ENCODE measurements at regions not wholly inside any gene's neighbourhood (a gene's known extent, or its start where the extent isn't known, plus 50 kb on each side); places are given as distances from the start of the nearest gene placed in this dataset.

DNA sequence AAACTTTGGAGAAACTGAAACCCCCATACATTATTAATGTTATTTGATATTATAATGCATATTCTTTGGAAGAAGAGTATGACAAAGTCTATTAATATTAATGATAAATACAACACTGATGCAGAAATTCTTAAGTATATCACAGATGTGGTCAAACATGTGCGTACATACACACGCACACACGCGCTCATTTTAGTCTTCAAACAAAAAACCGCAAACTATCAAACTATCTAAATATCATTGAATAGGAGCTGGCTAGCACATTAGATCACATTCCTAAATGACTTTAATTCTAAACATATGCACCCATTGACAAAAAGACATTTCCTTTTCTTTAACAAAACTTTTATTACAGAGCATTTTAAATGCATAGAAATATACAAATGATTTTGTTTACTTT, 872.7 kb downstream of the SLC16A7 start:
- H3K27ac ChIP-seq = no peak overlapping the region
- no peaks in the 10 kb centered on the region for H3K36me3 ChIP-seq
- TF ChIP-seq, protein P1, sequence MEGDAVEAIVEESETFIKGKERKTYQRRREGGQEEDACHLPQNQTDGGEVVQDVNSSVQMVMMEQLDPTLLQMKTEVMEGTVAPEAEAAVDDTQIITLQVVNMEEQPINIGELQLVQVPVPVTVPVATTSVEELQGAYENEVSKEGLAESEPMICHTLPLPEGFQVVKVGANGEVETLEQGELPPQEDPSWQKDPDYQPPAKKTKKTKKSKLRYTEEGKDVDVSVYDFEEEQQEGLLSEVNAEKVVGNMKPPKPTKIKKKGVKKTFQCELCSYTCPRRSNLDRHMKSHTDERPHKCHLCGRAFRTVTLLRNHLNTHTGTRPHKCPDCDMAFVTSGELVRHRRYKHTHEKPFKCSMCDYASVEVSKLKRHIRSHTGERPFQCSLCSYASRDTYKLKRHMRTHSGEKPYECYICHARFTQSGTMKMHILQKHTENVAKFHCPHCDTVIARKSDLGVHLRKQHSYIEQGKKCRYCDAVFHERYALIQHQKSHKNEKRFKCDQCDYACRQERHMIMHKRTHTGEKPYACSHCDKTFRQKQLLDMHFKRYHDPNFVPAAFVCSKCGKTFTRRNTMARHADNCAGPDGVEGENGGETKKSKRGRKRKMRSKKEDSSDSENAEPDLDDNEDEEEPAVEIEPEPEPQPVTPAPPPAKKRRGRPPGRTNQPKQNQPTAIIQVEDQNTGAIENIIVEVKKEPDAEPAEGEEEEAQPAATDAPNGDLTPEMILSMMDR (IDR thresholded peaks at IDR 0.05; ENCODE audit: low read depth, low read length) = no peak
- H3K4me3 ChIP-seq = no peak overlapping the region
- no peaks in the 10 kb centered on the region for H3K27me3 ChIP-seq
- no peak for DNase-seq (ENCODE audit: low read depth in 1 of 2, low spot score in 1 of 2)
- H3K9me3 ChIP-seq (ENCODE audit: low read depth) = no peaks in the 10 kb centered on the region
- no peaks in the 10 kb centered on the region for H3K4me1 ChIP-seq (ENCODE audit: low read depth)

DNA sequence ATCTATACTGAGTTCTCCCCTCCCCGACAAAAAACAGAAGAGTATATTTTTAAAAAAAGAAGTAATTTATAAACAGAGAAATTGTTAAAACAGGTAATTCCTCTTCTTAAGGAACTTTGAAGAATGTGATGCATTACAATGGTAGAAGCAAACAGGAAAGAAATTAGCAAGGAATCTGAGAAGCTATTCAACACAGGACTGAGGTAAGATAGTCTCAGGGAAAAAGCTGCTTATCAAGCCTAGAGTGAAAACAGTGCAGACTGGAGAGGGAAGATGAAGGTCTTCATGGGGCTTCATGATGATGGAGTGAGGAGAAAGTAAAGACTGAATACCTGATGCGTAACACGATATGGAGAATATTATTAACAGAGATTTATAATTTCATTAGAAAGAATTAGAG, 880.0 kb downstream of the SLC16A7 start:
- Histone ChIP-seq H3K4me3 (no peak overlapping the region), H3K27me3 (no peaks in the 10 kb centered on the region), H3K36me3 (no peaks in the 10 kb centered on the region), H3K27ac (no peak overlapping the region), H3K4me1 (ENCODE audit: low read depth) (no peaks in the 10 kb centered on the region), H3K9me3 (ENCODE audit: low read depth) (no peaks in the 10 kb centered on the region)
- DNase-seq (ENCODE audit: low read depth in 1 of 2, low spot score in 1 of 2) = no peak
- TF ChIP-seq, protein P1 (IDR thresholded peaks at IDR 0.05; ENCODE audit: low read depth, low read length) = no peak

DNA sequence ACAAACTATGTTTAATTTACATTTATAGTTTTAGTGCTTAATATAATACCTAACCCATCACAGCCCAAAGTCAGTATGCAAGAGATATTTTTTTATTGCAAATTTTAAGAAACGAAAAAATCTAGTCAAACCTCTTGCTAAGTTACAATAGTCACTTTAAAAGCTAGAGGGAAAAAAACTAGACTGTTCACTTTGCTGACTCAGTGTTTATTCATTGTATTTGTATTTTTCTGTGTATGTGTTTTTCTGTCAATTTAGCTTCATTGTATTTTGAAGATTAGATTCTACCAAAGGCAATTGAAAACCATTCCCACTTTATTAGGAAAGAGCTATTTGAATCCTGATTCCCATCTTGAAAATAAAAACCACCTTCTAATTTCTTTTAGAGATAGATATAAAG, 891.5 kb downstream of the SLC16A7 start:
- H3K36me3 ChIP-seq = no peaks in the 10 kb centered on the region
- H3K4me3 ChIP-seq = no peak overlapping the region
- TF ChIP-seq, protein P1 (IDR thresholded peaks at IDR 0.05; ENCODE audit: low read depth, low read length) = no peak
- no peaks in the 10 kb centered on the region for H3K9me3 ChIP-seq (ENCODE audit: low read depth)
- H3K4me1 ChIP-seq (ENCODE audit: low read depth) = no peaks in the 10 kb centered on the region
- H3K27me3 ChIP-seq = no peaks in the 10 kb centered on the region
- H3K27ac ChIP-seq = no peak overlapping the region
- no peak for DNase-seq (ENCODE audit: low read depth in 1 of 2, low spot score in 1 of 2)

DNA sequence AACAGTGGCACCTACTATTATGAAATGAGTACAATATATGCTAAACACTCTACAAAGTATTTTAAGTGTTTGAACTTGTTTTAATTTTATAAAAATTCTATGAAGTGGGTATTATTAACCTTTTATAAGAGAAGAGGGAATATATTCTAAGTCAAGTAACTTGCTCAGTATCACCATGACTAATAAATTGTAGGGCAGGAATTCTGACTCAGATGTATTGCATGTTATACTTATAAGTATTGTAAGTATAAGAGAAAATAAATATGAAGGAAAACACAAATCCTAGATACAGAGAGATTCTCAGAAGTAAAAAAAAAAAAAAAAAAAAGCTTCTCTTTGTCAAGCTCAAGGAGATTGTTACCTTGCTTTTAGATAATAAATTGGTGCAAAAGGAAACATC, 893.2 kb downstream of the SLC16A7 start:
- Histone ChIP-seq H3K4me1 (ENCODE audit: low read depth) (no peaks in the 10 kb centered on the region), H3K27me3 (no peaks in the 10 kb centered on the region), H3K4me3 (no peak overlapping the region), H3K27ac (no peak overlapping the region), H3K36me3 (no peaks in the 10 kb centered on the region), H3K9me3 (ENCODE audit: low read depth) (no peaks in the 10 kb centered on the region)
- no peak for DNase-seq (ENCODE audit: low read depth in 1 of 2, low spot score in 1 of 2)
- TF ChIP-seq, protein P1 (IDR thresholded peaks at IDR 0.05; ENCODE audit: low read depth, low read length) = no peak

DNA sequence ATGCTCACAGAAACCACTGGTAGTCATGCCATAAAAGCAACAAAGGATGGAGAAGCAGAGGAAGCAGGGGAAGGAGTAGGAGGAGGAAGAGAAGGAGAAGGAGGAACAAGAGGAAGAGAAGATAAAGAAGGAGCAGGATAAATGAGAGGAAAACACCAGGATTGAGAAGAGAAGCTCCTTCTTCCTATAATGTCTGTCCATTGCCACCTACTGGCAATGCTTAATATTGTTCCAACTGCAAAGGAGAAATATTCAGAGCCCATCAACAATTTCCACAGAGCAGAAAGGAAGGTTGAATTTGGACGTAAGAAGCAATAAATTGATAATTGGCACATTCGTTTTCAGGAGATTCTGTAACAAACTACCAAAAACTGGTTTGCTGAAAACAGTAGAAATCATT, 898.4 kb downstream of the SLC16A7 start:
- Histone ChIP-seq H3K36me3 (no peaks in the 10 kb centered on the region), H3K4me3 (no peak overlapping the region), H3K27ac (no peak overlapping the region), H3K4me1 (ENCODE audit: low read depth) (no peaks in the 10 kb centered on the region), H3K27me3 (no peaks in the 10 kb centered on the region), H3K9me3 (ENCODE audit: low read depth) (no peaks in the 10 kb centered on the region)
- peak; percentile 26 to 53 for DNase-seq (ENCODE audit: low read depth in 1 of 2, low spot score in 1 of 2)
- TF ChIP-seq, protein P1 (IDR thresholded peaks at IDR 0.05; ENCODE audit: low read depth, low read length) = peak; percentile 47

DNA sequence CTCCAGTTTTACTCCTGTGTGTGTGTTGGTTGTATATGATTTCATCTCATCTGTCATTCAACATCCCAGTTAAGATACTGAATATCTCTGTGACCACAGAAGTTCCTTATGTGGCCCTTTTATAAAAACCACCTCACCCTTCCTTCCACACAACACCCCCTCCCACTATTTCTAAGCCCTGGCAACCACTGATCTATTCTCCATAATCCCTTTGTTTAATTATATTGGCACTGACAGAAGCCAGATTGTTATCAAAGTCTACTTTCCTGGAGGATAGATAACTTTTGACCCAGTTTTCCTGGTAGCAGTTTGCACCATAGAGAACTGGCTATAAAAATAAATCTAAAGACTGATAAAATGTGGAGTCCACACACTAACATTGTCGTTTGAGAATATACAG, 902.8 kb downstream of the SLC16A7 start:
- H3K4me3 ChIP-seq = no peak overlapping the region
- no peak for DNase-seq (ENCODE audit: low read depth in 1 of 2, low spot score in 1 of 2)
- TF ChIP-seq, protein P1 (IDR thresholded peaks at IDR 0.05; ENCODE audit: low read depth, low read length) = no peak
- H3K27me3 ChIP-seq = no peaks in the 10 kb centered on the region
- no peaks in the 10 kb centered on the region for H3K36me3 ChIP-seq
- H3K27ac ChIP-seq = no peak overlapping the region
- H3K9me3 ChIP-seq (ENCODE audit: low read depth) = no peaks in the 10 kb centered on the region
- H3K4me1 ChIP-seq (ENCODE audit: low read depth) = no peaks in the 10 kb centered on the region
